HG02981 (cell line): ENCODE measurements at regions not wholly inside any gene's neighbourhood (a gene's known extent, or its start where the extent isn't known, plus 50 kb on each side); places are given as distances from the start of the nearest gene placed in this dataset.
"Not testable (repeated sequence)": the region's sequence is repeated elsewhere in the genome, so short reads cannot be mapped to it uniquely, and the experiment has no call there.

ENCODE experiments used
- ATAC-seq: cut with Tn5 transposase; IDR thresholded peaks from one replicate; pipeline ENCODE4 v1.9.1; 2021; ENCODE audit warnings: mild to moderate bottlenecking, moderate library complexity; ENCODE audit not compliant: unreplicated experiment

- not testable (repeated sequence) for ATAC-seq
These were observed 102.8 kb upstream of the KCNMA1 start for GRCh38 chr10:77740396-77740795.

GRCh38 chr10:77738496-77739158 is 101.0 kb upstream of the KCNMA1 start:
- no peak for ATAC-seq

GRCh38 chr10:77737608-77738007 is 100.0 kb upstream of the KCNMA1 start:
- ATAC-seq, result no peak

DNA sequence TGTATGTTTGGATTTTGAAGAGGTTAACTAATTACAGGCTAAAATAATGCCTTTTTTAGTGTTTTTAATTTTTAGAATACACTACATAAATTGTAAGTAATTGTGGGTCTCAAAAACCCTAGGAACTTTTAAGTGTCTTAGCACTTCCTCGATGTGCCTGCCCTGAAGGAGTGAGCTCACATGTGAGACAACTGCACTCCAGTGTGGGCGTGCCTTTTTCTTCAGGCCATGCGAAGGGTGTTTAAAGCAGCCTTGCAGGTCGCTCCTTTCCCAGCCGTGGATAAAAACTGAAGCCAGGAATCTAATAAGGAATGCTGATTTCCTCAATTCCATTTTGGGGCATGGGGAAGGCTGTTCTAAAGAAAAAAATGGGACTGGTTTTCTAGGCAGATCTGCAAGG is 97.5 kb upstream of the KCNMA1 start:
- ATAC-seq, result not testable (repeated sequence)

DNA sequence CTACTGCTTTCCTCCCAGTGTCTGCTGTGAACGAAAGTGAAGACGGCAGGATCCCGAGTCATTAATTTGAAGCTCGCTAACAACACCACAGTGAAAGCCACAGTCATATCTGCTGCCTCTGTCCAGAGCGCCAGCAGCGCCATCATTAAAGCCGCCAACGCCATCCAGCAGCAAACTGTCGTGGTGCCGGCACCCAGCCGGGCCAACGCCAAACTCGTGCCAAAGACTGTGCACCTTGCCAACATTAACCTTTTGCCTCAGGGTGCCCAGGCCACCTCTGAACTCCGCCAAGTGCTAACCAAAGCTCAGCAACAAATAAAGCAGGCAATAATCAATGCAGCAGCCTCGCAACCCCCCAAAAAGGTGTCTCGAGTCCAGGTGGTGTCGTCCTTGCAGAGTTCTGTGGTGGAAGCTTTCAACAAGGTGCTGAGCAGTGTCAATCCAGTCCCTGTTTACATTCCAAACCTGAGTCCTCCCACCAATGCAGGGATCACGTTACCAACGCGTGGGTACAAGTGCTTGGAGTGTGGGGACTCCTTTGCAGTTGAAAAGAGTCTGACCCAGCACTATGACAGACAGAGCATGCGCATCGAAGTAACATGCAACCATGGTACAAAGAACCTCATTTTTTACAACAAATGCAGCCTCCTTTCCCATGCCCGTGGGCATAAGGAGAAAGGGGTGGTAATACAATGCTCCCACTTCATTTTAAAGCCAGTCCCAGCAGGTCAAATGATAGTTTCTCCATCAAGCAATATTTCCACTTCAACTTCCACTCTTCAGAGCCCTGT is 94.8 kb upstream of the KCNMA1 start:
- no peak for ATAC-seq

- ATAC-seq, result no peak
These were observed 89.9 kb upstream of the KCNMA1 start for GRCh38 chr10:77727481-77727880.

GRCh38 chr10:77726732-77727131 is 89.1 kb upstream of the KCNMA1 start:
- ATAC-seq, result no peak

DNA sequence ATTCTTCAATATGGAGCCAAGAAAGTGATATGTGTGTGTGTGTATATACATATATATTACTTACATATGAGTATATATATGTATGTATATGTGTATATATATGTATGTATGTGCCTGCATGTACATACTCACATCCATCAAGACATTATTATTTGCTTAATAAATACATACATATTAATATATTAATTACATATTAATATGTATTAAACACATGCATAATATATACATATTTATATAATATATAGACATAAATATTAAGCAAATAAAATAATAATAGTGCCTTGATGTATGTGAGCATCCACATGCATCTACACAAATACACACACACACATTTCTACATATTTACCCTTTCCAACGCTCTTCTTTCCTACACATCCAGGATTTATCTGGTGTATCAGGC is 88.7 kb upstream of the KCNMA1 start:
- no peak for ATAC-seq

DNA sequence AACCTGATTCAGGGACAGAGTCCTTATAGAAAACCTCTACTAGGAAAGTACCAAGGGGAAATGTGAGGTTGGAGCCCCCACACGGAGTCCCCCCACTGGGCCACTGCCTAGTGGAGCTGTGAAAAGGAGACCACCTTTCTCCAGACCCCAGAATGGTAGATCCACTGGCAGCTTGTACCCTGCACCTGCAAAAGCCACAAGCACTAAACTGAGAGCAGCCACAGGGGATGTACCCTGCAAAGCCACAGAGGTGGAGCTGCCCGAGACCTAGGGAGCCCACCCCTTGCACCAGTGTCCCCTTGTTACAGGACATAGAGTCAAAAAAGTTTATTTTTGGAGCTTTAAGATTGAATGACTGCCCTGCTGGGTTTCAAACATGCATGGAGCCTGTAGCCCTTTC is 87.2 kb upstream of the KCNMA1 start:
- ATAC-seq, result no peak

DNA sequence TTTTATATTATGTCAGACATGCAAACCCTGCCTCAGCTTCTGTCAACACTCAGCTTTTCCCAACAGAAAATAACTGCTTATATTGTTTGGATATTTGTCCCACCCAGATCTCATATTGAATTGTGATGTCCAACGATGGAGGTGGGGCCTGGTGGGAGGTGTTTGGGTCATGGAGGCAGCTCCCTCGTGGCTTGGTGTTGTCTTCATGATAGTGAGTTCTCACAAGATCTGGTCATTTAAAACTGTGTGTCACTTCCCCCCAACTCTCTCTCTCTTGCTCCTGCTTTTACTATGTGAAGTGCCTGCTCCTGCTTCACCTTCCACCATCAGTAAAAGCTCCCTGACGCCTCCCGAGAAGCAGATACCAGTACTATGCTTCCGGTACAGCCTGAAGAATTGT is 85.8 kb upstream of the KCNMA1 start:
- no peak for ATAC-seq

DNA sequence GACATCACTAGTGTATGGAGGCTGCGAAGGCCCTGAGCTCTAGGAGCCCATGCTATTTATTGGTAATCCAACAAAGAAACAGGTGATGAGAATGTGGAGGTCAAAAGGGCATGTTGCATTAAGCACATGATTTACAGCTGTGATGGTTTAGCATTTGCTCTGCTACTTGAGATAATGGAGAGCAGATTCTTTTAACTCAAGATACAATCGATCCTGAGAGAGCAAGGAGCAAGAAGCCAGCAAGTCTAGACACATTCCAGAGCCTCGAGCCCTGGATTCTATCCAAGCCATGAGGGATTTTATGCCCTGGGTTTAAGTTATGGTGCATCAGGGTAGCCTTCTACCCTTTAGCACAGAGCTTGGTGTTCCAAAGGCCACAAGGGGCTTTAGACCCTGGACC is 85.3 kb upstream of the KCNMA1 start:
- ATAC-seq, result not testable (repeated sequence)

GRCh38 chr10:77721815-77722214 is 84.2 kb upstream of the KCNMA1 start:
- no peak for ATAC-seq

DNA sequence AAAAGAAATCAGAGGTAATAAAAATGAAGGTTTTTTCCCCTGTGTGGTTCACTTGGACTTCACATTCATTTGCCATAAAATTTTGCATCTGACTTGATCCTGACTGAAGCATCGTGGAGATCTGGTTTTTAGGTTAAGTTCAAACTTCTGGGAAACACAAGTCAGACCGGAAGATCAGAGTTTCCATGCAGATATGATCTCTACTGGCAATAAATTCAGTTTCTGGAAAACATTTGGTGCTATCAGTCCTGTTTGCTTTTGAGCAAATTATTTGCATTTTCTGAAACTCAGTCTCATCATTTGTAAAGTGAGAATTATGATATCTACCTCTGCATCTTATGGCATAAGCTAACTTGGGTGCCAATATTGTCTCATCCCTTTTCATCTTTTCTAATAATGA is 81.3 kb upstream of the KCNMA1 start:
- ATAC-seq, result no peak

GRCh38 chr10:77718312-77718711 is 80.7 kb upstream of the KCNMA1 start:
- ATAC-seq, result not testable (repeated sequence)

DNA sequence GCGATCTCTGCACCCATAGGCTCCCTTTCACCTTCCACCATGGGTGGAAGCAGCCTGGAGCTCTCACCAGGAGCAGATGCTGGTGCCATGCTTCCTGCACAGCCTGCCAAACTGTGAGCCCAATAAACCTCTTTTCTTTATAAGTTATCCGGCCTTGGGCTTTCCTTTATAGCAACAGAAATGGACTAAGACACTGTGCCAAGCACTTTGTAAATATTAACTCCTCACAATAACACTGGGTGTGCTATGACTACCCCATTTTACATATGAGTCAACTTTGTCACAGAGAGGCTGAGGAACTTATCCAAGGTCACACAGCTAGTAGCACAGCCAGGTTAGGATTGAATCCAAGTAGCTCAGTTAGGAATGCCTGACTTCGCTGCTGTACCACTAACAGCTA is 79.7 kb upstream of the KCNMA1 start:
- no peak for ATAC-seq

GRCh38 chr10:77716458-77717317 is 79.1 kb upstream of the KCNMA1 start:
- ATAC-seq, result no peak

DNA sequence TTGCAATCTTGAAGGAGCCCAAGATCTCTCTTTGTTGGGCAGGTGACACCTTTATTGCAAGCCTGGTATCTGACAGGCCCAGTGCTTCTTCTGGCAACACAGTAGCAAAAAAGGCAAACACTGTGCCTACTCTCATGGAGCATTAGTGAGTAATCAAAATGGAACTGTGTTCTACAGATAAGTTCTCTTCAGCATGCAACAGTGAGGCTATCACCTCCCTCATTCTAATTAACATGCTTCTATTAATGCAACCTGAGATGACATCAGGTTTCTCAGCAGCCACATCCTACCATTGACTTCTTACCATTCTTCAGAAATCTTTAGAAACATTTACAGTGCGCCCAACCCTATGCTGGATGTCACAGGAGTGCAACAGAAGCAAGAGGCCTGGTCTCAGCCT is 77.9 kb upstream of the KCNMA1 start:
- no peak for ATAC-seq

DNA sequence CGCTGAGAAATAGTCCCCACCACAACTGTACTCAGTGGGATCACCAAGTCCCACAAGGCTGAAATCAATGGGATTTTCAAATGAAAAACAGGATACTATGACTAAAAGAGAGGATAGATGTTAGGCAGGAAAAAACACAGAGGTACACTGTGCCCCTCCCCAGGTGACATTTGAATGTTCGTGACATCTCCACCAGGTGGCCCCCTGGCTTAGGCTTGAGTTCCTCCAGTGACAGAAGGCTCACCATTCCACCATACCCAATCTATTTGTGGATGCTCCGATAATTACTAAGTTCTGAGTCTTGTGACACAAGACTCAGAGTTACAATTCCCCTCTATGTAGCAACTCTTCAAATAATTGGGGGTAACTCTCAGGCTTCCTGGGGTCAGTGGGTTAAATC is 77.5 kb upstream of the KCNMA1 start:
- no peak for ATAC-seq

GRCh38 chr10:77713521-77714280 is 76.1 kb upstream of the KCNMA1 start:
- ATAC-seq, result no peak

GRCh38 chr10:77712207-77712606 is 74.6 kb upstream of the KCNMA1 start:
- ATAC-seq, result no peak

DNA sequence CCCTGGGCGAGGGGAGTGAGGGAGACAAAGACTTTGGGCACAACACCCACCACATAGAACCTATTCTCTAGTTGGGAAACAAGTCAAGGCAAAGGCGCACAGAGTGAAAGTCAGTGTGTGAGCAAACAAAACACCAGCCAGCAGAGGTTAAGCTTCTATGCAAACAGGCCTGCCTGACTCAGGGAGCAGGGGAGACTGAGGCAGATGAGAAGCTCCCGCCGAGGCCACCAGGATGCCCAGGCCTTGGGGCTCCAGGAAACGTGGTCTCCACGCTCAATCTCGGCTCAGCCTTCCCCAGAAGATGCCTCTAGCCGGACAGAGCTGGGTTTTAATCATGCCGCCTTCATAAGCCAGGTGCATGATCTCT is 74.1 kb upstream of the KCNMA1 start:
- no peak for ATAC-seq
